ENCODE measurements at regions not wholly inside any gene's neighbourhood (a gene's known extent, or its start where the extent isn't known, plus 50 kb on each side); places are given as distances from the start of the nearest gene placed in this dataset.

GRCh38 chr1:30257742-30258380 lies 465.5 kb downstream of the MATN1 start:
- 74 to 90% methylated on average over 6 to 13 of the region's 14 CpGs for WGBS, 2 donors

GRCh38 chr1:30257322-30257721 lies 466.1 kb downstream of the MATN1 start:
- no peak overlapping the region for H3K27ac ChIP-seq

More at GRCh38 chr1:30257742-30258380, 465.5 kb downstream of the MATN1 start:
- DNase-seq (no peak), ATAC-seq (ENCODE audit: low FRiP score in 2 of 2) (no peak)
- no peaks in the 10 kb centered on the region for H3K4me1 ChIP-seq
- no peaks in the 10 kb centered on the region for H3K36me3 ChIP-seq
- no peaks in the 10 kb centered on the region for H3K9me3 ChIP-seq
- H3K27me3 ChIP-seq: no peaks in the 10 kb centered on the region
- H3K4me3 ChIP-seq: no peak overlapping the region
- no peak overlapping the region for H3K27ac ChIP-seq
- TF ChIP-seq CTCF (IDR thresholded peaks at IDR 0.05) (no peak), POLR2AphosphoS5 (IDR thresholded peaks at IDR 0.05) (no peak), EP300 (IDR thresholded peaks at IDR 0.05) (no peak), POLR2A (IDR thresholded peaks at IDR 0.05) (no peak)

DNA sequence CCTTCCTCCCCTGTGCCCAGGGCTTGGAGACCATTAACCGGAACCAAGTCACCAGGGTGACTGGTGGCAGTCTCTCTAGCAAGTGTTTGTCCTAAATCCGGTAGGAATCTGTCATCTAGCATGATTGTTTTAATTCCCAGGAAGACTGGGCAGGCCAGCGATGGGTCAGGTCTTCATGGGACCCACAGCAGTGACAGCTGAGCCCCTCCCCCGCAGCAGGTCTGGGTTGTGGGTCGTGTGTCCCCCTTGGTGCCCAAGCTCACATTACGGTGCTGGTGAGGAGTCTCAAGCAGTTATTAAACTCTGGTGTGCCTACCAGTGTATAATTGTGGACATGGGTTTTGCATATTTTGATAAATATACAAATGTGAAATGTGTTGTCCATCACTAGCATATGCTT lies 466.5 kb downstream of the MATN1 start:
- 80 to 92% methylated on average over 2 to 6 of the region's 6 CpGs for WGBS, 2 donors
- DNase-seq: no peak
- Histone ChIP-seq H3K27ac (no peak overlapping the region), H3K9me3 (no peaks in the 10 kb centered on the region), H3K4me3 (no peak overlapping the region), H3K4me1 (no peaks in the 10 kb centered on the region), H3K36me3 (no peaks in the 10 kb centered on the region), H3K27me3 (no peaks in the 10 kb centered on the region)
- ATAC-seq (ENCODE audit: low FRiP score in 2 of 2): no peak
- no peak for TF ChIP-seq POLR2AphosphoS5 (IDR thresholded peaks at IDR 0.05)
- no peak for TF ChIP-seq CTCF (IDR thresholded peaks at IDR 0.05)
- no peak for TF ChIP-seq EP300 (IDR thresholded peaks at IDR 0.05)
- TF ChIP-seq POLR2A (IDR thresholded peaks at IDR 0.05): no peak

More at GRCh38 chr1:30257322-30257721, 466.1 kb downstream of the MATN1 start:
- TF ChIP-seq CTCF (IDR thresholded peaks at IDR 0.05) (no peak), POLR2AphosphoS5 (IDR thresholded peaks at IDR 0.05) (no peak), EP300 (IDR thresholded peaks at IDR 0.05) (no peak), POLR2A (IDR thresholded peaks at IDR 0.05) (no peak)
- DNase-seq (no peak), ATAC-seq (ENCODE audit: low FRiP score in 2 of 2) (no peak)
- H3K9me3 ChIP-seq: no peaks in the 10 kb centered on the region
- WGBS, 2 donors: 83% methylated on average over 1 of the region's 1 CpG; no CpG with 5 or more reads in 1 of the 2 donors
- H3K36me3 ChIP-seq: no peaks in the 10 kb centered on the region
- no peaks in the 10 kb centered on the region for H3K27me3 ChIP-seq
- H3K4me3 ChIP-seq: no peak overlapping the region
- H3K4me1 ChIP-seq: no peaks in the 10 kb centered on the region

- Histone ChIP-seq H3K4me3 (no peak overlapping the region), H3K36me3 (no peaks in the 10 kb centered on the region), H3K4me1 (no peaks in the 10 kb centered on the region), H3K9me3 (no peaks in the 10 kb centered on the region), H3K27ac (no peak overlapping the region), H3K27me3 (no peaks in the 10 kb centered on the region)
- DNase-seq: no peak
- ATAC-seq (ENCODE audit: low FRiP score in 2 of 2): no peak
- 53 to 64% methylated on average over 5 of the region's 5 CpGs for WGBS, 2 donors
- no peak for TF ChIP-seq POLR2AphosphoS5 (IDR thresholded peaks at IDR 0.05)
- TF ChIP-seq EP300 (IDR thresholded peaks at IDR 0.05): no peak
- no peak for TF ChIP-seq CTCF (IDR thresholded peaks at IDR 0.05)
- no peak for TF ChIP-seq POLR2A (IDR thresholded peaks at IDR 0.05)
Observed at GRCh38 chr1:30255111-30255724, 468.2 kb downstream of the MATN1 start.

All from upper lobe of left lung (tissue), 6 donors.